Common myeloid progenitor, CD34-positive (primary cell): ENCODE measurements at regions not wholly inside any gene's neighbourhood (a gene's known extent, or its start where the extent isn't known, plus 50 kb on each side); places are given as distances from the start of the nearest gene placed in this dataset.
"Not testable (repeated sequence)": the region's sequence is repeated elsewhere in the genome, so short reads cannot be mapped to it uniquely, and the experiment has no call there.

Experiments used
- CTCF ChIA-PET: fragments of 350-600 bp; sonication (Branson Sonifier 250); formaldehyde crosslinking; loops from one replicate; lab custom pipeline; 2021; ENCODE audit warnings: antibody characterized with exemption; lab: Charles Lee
- POLR2A ChIA-PET: fragments of 350-600 bp; sonication (Branson Sonifier 250); formaldehyde crosslinking; loops from one replicate; lab custom pipeline; 2021; ENCODE audit warnings: antibody characterized with exemption; lab: Charles Lee
- DNase-seq, 3 donors: peaks; one replicate each; pipeline versions ENCODE4 v3.0.0 to v3.0.0-alpha.2; 2013
- H3K27ac ChIP-seq, 2 experiments: 1 replicate in 1 of 2; 2 replicates in 1 of 2; pipeline ENCODE4 v1.7.0; 2013; ENCODE audit warnings: inconsistent platforms in 2 of 2, low read length in 2 of 2, mild to moderate bottlenecking in 2 of 2, low read depth in 1 of 2, moderate library complexity in 1 of 2; ENCODE audit not compliant: severe bottlenecking in 2 of 2, insufficient read depth in 1 of 2, poor library complexity in 1 of 2
- H3K27me3 ChIP-seq, 5 experiments: replicated peaks in 2 of 5; 1 replicate in 3 of 5; 2 replicates in 2 of 5; pipeline versions ENCODE4 v1.6.1 to v1.7.0; 2013; ENCODE audit warnings: low read length in 4 of 5, mild to moderate bottlenecking in 2 of 5, moderate library complexity in 2 of 5, inconsistent platforms in 1 of 5; ENCODE audit not compliant: insufficient read depth in 5 of 5, control insufficient read depth in 4 of 5
- H3K36me3 ChIP-seq, 4 experiments: 1 replicate in 2 of 4; 2 replicates in 2 of 4; pipeline versions ENCODE4 v1.6.1 to v1.7.0; 2013; ENCODE audit warnings: low read length in 3 of 4, control low read depth in 1 of 4, mild to moderate bottlenecking in 1 of 4; ENCODE audit not compliant: control insufficient read depth in 4 of 4, insufficient read depth in 4 of 4
- H3K4me1 ChIP-seq, 4 experiments: 1 replicate in 3 of 4; 2 replicates in 1 of 4; pipeline versions ENCODE4 v1.6.1 to v1.7.1; 2013; ENCODE audit warnings: low read length in 3 of 4, mild to moderate bottlenecking in 3 of 4, control low read depth in 1 of 4, inconsistent platforms in 1 of 4, moderate library complexity in 1 of 4; ENCODE audit not compliant: control insufficient read depth in 4 of 4, insufficient read depth in 4 of 4; ENCODE audit errors: control extremely low read depth in 1 of 4
- H3K4me3 ChIP-seq, 7 experiments: 1 replicate in 4 of 7; 2 replicates in 3 of 7; pipeline versions ENCODE4 v1.5.1 to v1.7.0; 2013; ENCODE audit warnings: mild to moderate bottlenecking in 7 of 7, low read length in 6 of 7, moderate library complexity in 6 of 7, inconsistent platforms in 2 of 7, low read depth in 2 of 7, control low read depth in 1 of 7; ENCODE audit not compliant: insufficient read depth in 4 of 7, control insufficient read depth in 1 of 7; ENCODE audit errors: extremely low read depth in 1 of 7
- H3K9me3 ChIP-seq, 5 experiments: 1 replicate in 4 of 5; 2 replicates in 1 of 5; pipeline versions ENCODE4 v1.6.1 to v1.7.1; 2013; ENCODE audit warnings: low read length in 4 of 5, mild to moderate bottlenecking in 2 of 5, inconsistent platforms in 1 of 5, low read depth in 1 of 5, moderate library complexity in 1 of 5; ENCODE audit not compliant: control insufficient read depth in 4 of 5, insufficient read depth in 2 of 5; ENCODE audit errors: control extremely low read depth in 1 of 5
- WGBS: methylation state at CpG from one replicate; pipeline ENCODE4 v1.1.5; 2013; ENCODE audit not compliant: insufficient coverage; 5-methylcytosine and 5-hydroxymethylcytosine counted together

- 87% methylated on average over 3 of the region's 8 CpGs for WGBS
- DNase-seq = peak in 1 of 3 donors; percentile 4
- Histone ChIP-seq H3K4me1 (no peaks in the 10 kb centered on the region), H3K27me3 (no peaks in the 10 kb centered on the region), H3K36me3 (no peaks in the 10 kb centered on the region), H3K9me3 (no peaks in the 10 kb centered on the region), H3K4me3 (no peak overlapping the region), H3K27ac (no peak overlapping the region)
- CTCF ChIA-PET = no interaction called here
- POLR2A ChIA-PET = no interaction called here
Measured at GRCh38 chr18:73679941-73680712, 467.5 kb downstream of the FBXO15 start.

DNA sequence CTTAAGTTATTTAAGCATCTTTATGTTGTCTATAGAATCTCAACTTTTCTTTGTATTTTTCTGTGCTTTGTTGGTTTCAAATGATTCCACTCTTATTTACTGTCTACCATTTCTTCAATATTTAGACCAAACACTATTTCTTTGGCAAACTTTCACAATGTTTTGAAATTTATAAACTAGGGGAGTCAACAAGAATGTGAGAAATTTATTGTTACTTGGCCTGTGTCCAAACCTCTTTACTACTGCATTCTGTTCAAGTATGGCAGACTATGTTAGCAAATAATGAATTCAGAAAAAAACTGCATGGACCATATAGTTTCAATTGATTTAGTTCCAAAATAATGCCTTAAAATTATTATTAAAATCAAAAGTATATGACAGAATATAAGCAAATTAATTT lies 470.2 kb downstream of the FBXO15 start:
- no peak overlapping the region for H3K27ac ChIP-seq
- no peak overlapping the region for H3K4me3 ChIP-seq
- H3K36me3 ChIP-seq = no peaks in the 10 kb centered on the region
- ChIA-PET CTCF (no interaction called here), POLR2A (no interaction called here)
- no peak for DNase-seq
- no peaks in the 10 kb centered on the region for H3K27me3 ChIP-seq
- no peaks in the 10 kb centered on the region for H3K9me3 ChIP-seq
- no peaks in the 10 kb centered on the region for H3K4me1 ChIP-seq

DNA sequence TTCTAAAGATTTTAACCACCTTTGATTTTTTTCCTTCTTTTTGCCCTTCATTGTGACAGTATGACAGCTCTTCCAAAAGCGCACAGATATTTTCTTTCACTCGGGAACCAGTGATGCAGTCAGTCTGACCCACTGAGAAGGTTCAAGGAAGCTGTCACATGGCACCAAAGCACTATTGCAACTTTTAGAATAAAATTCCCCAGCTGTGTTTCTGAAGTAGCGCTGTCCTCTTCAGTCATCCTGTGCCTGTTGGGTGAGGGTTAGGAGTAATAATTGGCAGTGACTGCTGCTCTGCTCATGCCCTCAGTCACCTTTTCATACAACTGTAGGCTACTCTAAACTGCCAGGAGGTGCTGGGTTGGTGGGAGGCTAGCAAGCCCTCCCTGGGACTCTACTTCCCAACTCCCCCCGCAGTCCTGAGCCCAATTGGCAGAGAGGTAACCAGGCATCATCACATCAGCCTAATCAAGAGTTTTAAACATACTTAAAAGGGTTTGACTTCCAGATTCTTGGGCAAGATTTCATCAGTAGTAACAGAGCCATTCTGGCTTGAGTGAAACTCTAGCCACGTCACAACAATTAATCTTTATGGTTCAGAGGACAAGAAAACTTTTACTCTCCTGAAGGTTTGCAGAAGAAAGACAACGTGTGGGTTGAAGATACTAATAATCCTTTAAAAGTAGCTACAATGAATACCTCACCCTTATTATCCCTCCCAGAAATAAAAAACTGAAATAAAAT lies 473.3 kb downstream of the FBXO15 start:
- DNase-seq = no peak
- H3K9me3 ChIP-seq = no peaks in the 10 kb centered on the region
- no peak overlapping the region for H3K27ac ChIP-seq
- 100% methylated on average over 2 of the region's 6 CpGs for WGBS
- H3K4me3 ChIP-seq = no peak overlapping the region
- ChIA-PET POLR2A (no interaction called here), CTCF (no interaction called here)
- H3K27me3 ChIP-seq = no peaks in the 10 kb centered on the region
- no peaks in the 10 kb centered on the region for H3K36me3 ChIP-seq
- H3K4me1 ChIP-seq = no peaks in the 10 kb centered on the region

DNA sequence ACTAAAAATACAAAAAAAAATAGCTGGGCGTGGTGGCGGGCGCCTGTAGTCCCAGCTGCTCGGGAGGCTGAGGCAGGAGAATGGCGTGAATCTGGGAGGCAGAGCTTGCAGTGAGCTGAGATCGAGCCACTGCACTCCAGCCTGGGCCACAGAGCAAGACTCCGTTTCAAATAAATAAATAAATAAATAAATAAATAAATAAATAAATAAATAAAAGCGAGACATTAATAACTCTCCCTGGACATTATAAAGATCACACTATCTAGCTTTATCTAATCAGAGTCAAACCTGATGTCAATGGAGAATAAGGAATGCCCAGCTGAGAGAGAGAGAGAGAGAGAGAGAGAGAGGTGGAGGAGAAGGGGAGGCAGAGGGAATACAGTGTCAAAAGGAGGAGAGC lies 476.2 kb downstream of the FBXO15 start:
- H3K27me3 ChIP-seq, POLR2A ChIA-PET, H3K4me1 ChIP-seq, H3K4me3 ChIP-seq, CTCF ChIA-PET, H3K27ac ChIP-seq, H3K9me3 ChIP-seq, H3K36me3 ChIP-seq, DNase-seq: not testable (repeated sequence)
- WGBS = 100% methylated on average over 3 of the region's 8 CpGs

DNA sequence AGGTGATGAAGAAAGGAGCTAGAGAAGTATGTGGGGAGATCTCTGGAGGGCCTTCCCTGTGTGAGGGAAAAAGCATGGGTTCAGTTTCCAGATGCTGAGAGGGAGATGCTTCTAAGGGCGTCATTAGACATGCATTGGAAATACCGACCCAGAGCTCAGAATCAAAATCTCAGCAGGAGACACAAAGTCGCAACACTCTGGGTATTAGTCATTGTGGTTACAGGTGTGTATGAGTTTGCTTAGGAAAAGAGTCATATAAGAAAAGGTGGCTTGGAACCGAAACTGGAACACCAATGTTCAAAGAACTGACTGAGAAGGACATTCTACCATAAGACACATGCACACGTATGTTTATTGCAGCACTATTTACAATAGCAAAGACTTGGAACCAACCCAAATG lies 477.1 kb downstream of the FBXO15 start:
- DNase-seq = no peak
- Histone ChIP-seq H3K27me3 (no peaks in the 10 kb centered on the region), H3K27ac (no peak overlapping the region), H3K9me3 (no peaks in the 10 kb centered on the region), H3K36me3 (no peaks in the 10 kb centered on the region), H3K4me1 (no peaks in the 10 kb centered on the region), H3K4me3 (no peak overlapping the region)
- WGBS = 96% methylated on average over 4 of the region's 5 CpGs
- CTCF ChIA-PET = no interaction called here
- POLR2A ChIA-PET = no interaction called here

- no peak overlapping the region for H3K4me3 ChIP-seq
- DNase-seq = no peak
- H3K27ac ChIP-seq = no peak overlapping the region
- CTCF ChIA-PET = no interaction called here
- H3K36me3 ChIP-seq = no peaks in the 10 kb centered on the region
- H3K9me3 ChIP-seq = no peaks in the 10 kb centered on the region
- H3K27me3 ChIP-seq = no peaks in the 10 kb centered on the region
- POLR2A ChIA-PET = no interaction called here
- no peaks in the 10 kb centered on the region for H3K4me1 ChIP-seq
Measured at GRCh38 chr18:73670039-73670438, 477.6 kb downstream of the FBXO15 start.

DNA sequence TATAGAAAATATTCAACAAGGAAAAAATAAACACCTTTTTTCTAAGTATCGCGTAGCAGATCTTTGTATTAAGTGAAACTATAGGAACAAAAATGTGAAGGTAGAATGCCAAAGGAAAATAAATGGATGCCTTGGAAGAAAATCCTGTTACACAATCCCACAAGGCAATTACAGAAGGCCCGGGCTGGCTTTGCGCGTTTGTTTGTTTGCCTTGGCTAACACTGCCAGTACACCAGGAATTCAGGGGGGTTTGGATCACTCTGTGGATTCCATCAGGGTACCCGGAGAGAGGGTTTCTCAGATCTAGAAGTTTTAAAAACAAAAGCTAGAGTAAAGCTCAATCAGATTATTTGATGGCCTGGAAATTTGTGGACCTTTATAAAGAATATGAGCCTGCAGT lies 478.3 kb downstream of the FBXO15 start:
- H3K4me1 ChIP-seq = no peaks in the 10 kb centered on the region
- WGBS = 96% methylated on average over 4 of the region's 6 CpGs
- H3K9me3 ChIP-seq = no peaks in the 10 kb centered on the region
- no peaks in the 10 kb centered on the region for H3K27me3 ChIP-seq
- no peaks in the 10 kb centered on the region for H3K36me3 ChIP-seq
- DNase-seq = no peak
- ChIA-PET CTCF (no interaction called here), POLR2A (no interaction called here)
- H3K27ac ChIP-seq = no peak overlapping the region
- no peak overlapping the region for H3K4me3 ChIP-seq
